ENCODE measurements at regions not wholly inside any gene's neighbourhood (a gene's known extent, or its start where the extent isn't known, plus 50 kb on each side); places are given as distances from the start of the nearest gene placed in this dataset.
A peak's percentile ranks its signal among the peaks of the same experiment; 100 is the strongest.

- ChIA-PET CTCF (interaction anchor here (0.6 to 1.0 kb wide), 2 partner anchors 113 to 523 kb away, joined by 3 read pairs; no protein-coding TSS in a partner anchor), POLR2A (no interaction called here)
- peak; percentile 67 for ATAC-seq
- H3K27ac ChIP-seq (ENCODE audit: low read depth, low read length) = peak overlapping the region; percentile 46
- Mint-ChIP-seq H3K4me1 (peaks cover 0 to 35% (median 19%) of the 10 kb centered on the region in 7 donors), H3K36me3 (peaks cover 0 to 9% (median 0%) of the 10 kb centered on the region in 5 donors), H3K9me3 (peaks cover 0 to 4% (median 0%) of the 10 kb centered on the region in 11 donors), H3K4me3 (peak overlapping the region; percentile 26 to 86 (median 82)), H3K27me3 (no peaks in the 10 kb centered on the region), H3K27ac (peak overlapping the region; percentile 78 to 97 (median 90))
- H3K4me3 ChIP-seq (ENCODE audit: low read length) = peak overlapping the region; percentile 18
- peak in 7 of 9 donors; percentile 20 to 58 (median 47) for DNase-seq
- H3K9me3 ChIP-seq (ENCODE audit: control insufficient read depth in 2 of 3, low read length in 3 of 3) = no peaks in the 10 kb centered on the region
- no peaks in the 10 kb centered on the region for H3K27me3 ChIP-seq (ENCODE audit: control insufficient read depth in 2 of 2, insufficient read depth in 2 of 2, low read length in 2 of 2)
- H3K4me1 ChIP-seq (ENCODE audit: control insufficient read depth in 2 of 2, insufficient read depth in 2 of 2, low read length in 2 of 2) = peaks cover 0 to 12% of the 10 kb centered on the region in 2 donors
- intact Hi-C loops (cut with micrococcal nuclease) = loop anchor here (2.0 to 10.0 kb wide), 3 partner anchors 50 to 570 kb away; no protein-coding TSS in a partner anchor
- no peaks in the 10 kb centered on the region for H3K36me3 ChIP-seq (ENCODE audit: control insufficient read depth in 2 of 3, insufficient read depth in 3 of 3, low read length in 3 of 3)
Observed at GRCh38 chr6:14784596-14785492, 461.0 kb upstream of the JARID2 start.

DNA sequence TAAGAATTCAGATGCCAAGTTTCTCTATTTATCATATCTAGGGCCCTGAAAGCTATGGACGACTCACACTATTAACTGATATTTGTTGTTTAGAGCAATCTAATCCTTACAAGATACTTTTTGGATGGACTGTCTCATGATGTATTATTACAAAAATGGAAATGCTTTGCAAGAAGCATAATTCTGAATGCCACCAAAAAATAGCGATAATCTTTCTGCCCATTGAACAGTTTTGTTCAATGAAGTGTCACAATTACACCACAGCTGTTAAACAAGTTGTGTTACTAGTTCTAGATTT, 460.4 kb upstream of the JARID2 start:
- Histone ChIP-seq H3K4me3 (ENCODE audit: low read length) (no peak overlapping the region), H3K27me3 (ENCODE audit: control insufficient read depth in 2 of 2, insufficient read depth in 2 of 2, low read length in 2 of 2) (no peaks in the 10 kb centered on the region), H3K36me3 (ENCODE audit: control insufficient read depth in 2 of 3, insufficient read depth in 3 of 3, low read length in 3 of 3) (no peaks in the 10 kb centered on the region), H3K27ac (ENCODE audit: low read depth, low read length) (no peak overlapping the region), H3K4me1 (ENCODE audit: control insufficient read depth in 2 of 2, insufficient read depth in 2 of 2, low read length in 2 of 2) (peaks cover 0 to 12% of the 10 kb centered on the region in 2 donors), H3K9me3 (ENCODE audit: control insufficient read depth in 2 of 3, low read length in 3 of 3) (no peaks in the 10 kb centered on the region)
- ATAC-seq = no peak
- POLR2A ChIA-PET = no interaction called here
- Mint-ChIP-seq H3K4me3 (peak overlapping the region in 2 of 10 donors; percentile 69 to 85), H3K36me3 (peaks cover 0 to 10% (median 0%) of the 10 kb centered on the region in 5 donors), H3K4me1 (peaks cover 0 to 35% (median 19%) of the 10 kb centered on the region in 7 donors), H3K9me3 (peaks cover 0 to 4% (median 0%) of the 10 kb centered on the region in 11 donors), H3K27me3 (no peaks in the 10 kb centered on the region), H3K27ac (peak overlapping the region in 7 of 9 donors; percentile 78 to 97 (median 90))
- no peak for DNase-seq
- intact Hi-C loops (cut with micrococcal nuclease) = loop anchor here (2.0 to 10.0 kb wide), 3 partner anchors 51 to 571 kb away; no protein-coding TSS in a partner anchor
- CTCF ChIA-PET = interaction anchor here (0.6 to 1.0 kb wide), 2 partner anchors 114 to 522 kb away, joined by 3 read pairs; no protein-coding TSS in a partner anchor

DNA sequence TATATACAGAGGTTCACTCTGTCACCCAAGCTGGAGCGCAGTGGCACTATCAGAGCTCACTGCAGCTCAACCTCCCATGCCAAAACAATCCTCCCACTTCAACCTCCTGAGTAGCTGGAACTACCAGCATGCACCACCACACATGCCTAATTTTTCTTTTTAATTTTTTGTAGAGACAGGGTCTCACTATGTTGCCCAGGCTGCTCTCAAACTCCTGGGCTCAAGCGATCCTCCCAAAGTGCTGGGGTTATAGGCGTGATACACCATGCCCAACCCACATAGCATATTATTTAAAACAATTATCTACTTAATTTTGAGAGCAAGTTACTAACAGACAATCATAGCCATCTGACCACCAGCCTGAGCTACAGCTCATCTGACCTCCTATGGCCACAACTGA, 459.9 kb upstream of the JARID2 start:
- DNase-seq = no peak
- H3K27ac ChIP-seq (ENCODE audit: low read depth, low read length) = no peak overlapping the region
- H3K4me1 ChIP-seq (ENCODE audit: control insufficient read depth in 2 of 2, insufficient read depth in 2 of 2, low read length in 2 of 2) = peaks cover 0 to 12% of the 10 kb centered on the region in 2 donors
- H3K27me3 ChIP-seq (ENCODE audit: control insufficient read depth in 2 of 2, insufficient read depth in 2 of 2, low read length in 2 of 2) = no peaks in the 10 kb centered on the region
- no peaks in the 10 kb centered on the region for H3K9me3 ChIP-seq (ENCODE audit: control insufficient read depth in 2 of 3, low read length in 3 of 3)
- no peaks in the 10 kb centered on the region for H3K36me3 ChIP-seq (ENCODE audit: control insufficient read depth in 2 of 3, insufficient read depth in 3 of 3, low read length in 3 of 3)
- POLR2A ChIA-PET = no interaction called here
- H3K27me3 Mint-ChIP-seq = no peaks in the 10 kb centered on the region
- H3K4me3 Mint-ChIP-seq = peak overlapping the region in 1 of 10 donors; percentile 7
- peaks cover 0 to 4% (median 0%) of the 10 kb centered on the region in 11 donors for H3K9me3 Mint-ChIP-seq
- no peak for ATAC-seq
- H3K27ac Mint-ChIP-seq = peak overlapping the region in 4 of 9 donors; percentile 12 to 90 (median 67)
- CTCF ChIA-PET = interaction anchor here (0.6 kb wide), 1 partner anchor 522 kb away, joined by 3 read pairs; no protein-coding TSS in a partner anchor
- peaks cover 0 to 9% (median 0%) of the 10 kb centered on the region in 5 donors for H3K36me3 Mint-ChIP-seq
- intact Hi-C loops (cut with micrococcal nuclease) = loop anchor here in 1 of 2 donors (5.0 to 10.0 kb wide), 2 partner anchors 54 to 571 kb away; no protein-coding TSS in a partner anchor
- H3K4me3 ChIP-seq (ENCODE audit: low read length) = no peak overlapping the region
- peaks cover 0 to 35% (median 19%) of the 10 kb centered on the region in 7 donors for H3K4me1 Mint-ChIP-seq

DNA sequence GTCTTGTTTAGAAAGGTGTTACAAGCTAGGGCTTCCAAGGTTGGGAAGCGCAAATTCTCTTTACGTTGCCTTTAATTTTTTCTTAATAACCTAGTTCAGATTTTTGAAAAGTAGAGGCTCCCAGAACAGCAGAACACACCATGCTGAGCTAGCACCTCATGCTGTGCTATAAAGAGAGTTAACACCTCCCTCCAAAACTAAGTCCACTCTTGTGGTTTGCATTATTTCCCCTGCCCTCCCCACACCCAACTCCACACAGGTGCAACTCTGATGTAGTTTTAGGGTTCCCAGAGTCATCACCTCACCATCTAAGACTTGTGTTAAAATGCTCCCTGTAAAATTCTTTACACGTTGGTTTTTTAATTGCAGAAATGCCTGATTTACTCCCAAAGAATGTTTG, 459.4 kb upstream of the JARID2 start:
- no peak for ATAC-seq
- peaks cover 0 to 4% (median 0%) of the 10 kb centered on the region in 11 donors for H3K9me3 Mint-ChIP-seq
- Histone ChIP-seq H3K36me3 (ENCODE audit: control insufficient read depth in 2 of 3, insufficient read depth in 3 of 3, low read length in 3 of 3) (no peaks in the 10 kb centered on the region), H3K27me3 (ENCODE audit: control insufficient read depth in 2 of 2, insufficient read depth in 2 of 2, low read length in 2 of 2) (no peaks in the 10 kb centered on the region), H3K27ac (ENCODE audit: low read depth, low read length) (no peak overlapping the region), H3K4me1 (ENCODE audit: control insufficient read depth in 2 of 2, insufficient read depth in 2 of 2, low read length in 2 of 2) (peaks cover 0 to 12% of the 10 kb centered on the region in 2 donors), H3K4me3 (ENCODE audit: low read length) (no peak overlapping the region), H3K9me3 (ENCODE audit: control insufficient read depth in 2 of 3, low read length in 3 of 3) (no peaks in the 10 kb centered on the region)
- POLR2A ChIA-PET = no interaction called here
- peak overlapping the region in 1 of 9 donors; percentile 90 for H3K27ac Mint-ChIP-seq
- CTCF ChIA-PET = no interaction called here
- H3K4me3 Mint-ChIP-seq = no peak overlapping the region
- peaks cover 0 to 8% (median 0%) of the 10 kb centered on the region in 5 donors for H3K36me3 Mint-ChIP-seq
- H3K4me1 Mint-ChIP-seq = peaks cover 0 to 35% (median 19%) of the 10 kb centered on the region in 7 donors
- intact Hi-C loops (cut with micrococcal nuclease) = loop anchor here in 1 of 2 donors (5.0 to 10.0 kb wide), 2 partner anchors 54 to 572 kb away; no protein-coding TSS in a partner anchor
- no peak for DNase-seq
- H3K27me3 Mint-ChIP-seq = no peaks in the 10 kb centered on the region

DNA sequence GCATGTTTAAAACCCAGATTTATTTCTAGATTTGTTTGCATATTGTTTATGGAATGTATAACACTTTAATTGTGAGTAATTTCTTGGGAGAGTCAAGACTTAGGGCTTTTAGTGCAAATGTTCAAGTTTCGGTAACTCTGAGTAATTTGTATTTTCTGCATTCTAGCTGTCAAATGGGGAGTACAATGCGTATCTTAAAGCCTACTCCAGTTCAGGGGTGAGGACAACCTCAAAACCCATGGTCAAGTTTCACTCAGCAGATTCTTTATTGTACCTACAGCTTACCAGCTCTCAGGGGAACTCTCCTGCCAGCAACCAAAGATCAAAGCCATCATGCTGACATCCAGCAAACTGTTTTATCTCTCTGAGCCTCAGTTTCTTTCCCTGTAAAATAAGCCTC, 458.6 kb upstream of the JARID2 start:
- intact Hi-C loops (cut with micrococcal nuclease) = loop anchor here in 1 of 2 donors (5.0 to 10.0 kb wide), 2 partner anchors 55 to 572 kb away; no protein-coding TSS in a partner anchor
- Mint-ChIP-seq H3K4me3 (no peak overlapping the region), H3K36me3 (peaks cover 0 to 8% (median 0%) of the 10 kb centered on the region in 5 donors), H3K27ac (no peak overlapping the region), H3K9me3 (peaks cover 0 to 4% (median 0%) of the 10 kb centered on the region in 11 donors), H3K4me1 (peaks cover 0 to 35% (median 19%) of the 10 kb centered on the region in 7 donors), H3K27me3 (no peaks in the 10 kb centered on the region)
- Histone ChIP-seq H3K4me3 (ENCODE audit: low read length) (no peak overlapping the region), H3K27me3 (ENCODE audit: control insufficient read depth in 2 of 2, insufficient read depth in 2 of 2, low read length in 2 of 2) (no peaks in the 10 kb centered on the region), H3K4me1 (ENCODE audit: control insufficient read depth in 2 of 2, insufficient read depth in 2 of 2, low read length in 2 of 2) (peaks cover 0 to 12% of the 10 kb centered on the region in 2 donors), H3K27ac (ENCODE audit: low read depth, low read length) (no peak overlapping the region), H3K36me3 (ENCODE audit: control insufficient read depth in 2 of 3, insufficient read depth in 3 of 3, low read length in 3 of 3) (no peaks in the 10 kb centered on the region), H3K9me3 (ENCODE audit: control insufficient read depth in 2 of 3, low read length in 3 of 3) (no peaks in the 10 kb centered on the region)
- CTCF ChIA-PET = no interaction called here
- POLR2A ChIA-PET = no interaction called here
- DNase-seq (no peak), ATAC-seq (no peak)

- H3K4me1 Mint-ChIP-seq = peaks cover 0 to 35% (median 19%) of the 10 kb centered on the region in 7 donors
- peaks cover 0 to 3% (median 0%) of the 10 kb centered on the region in 11 donors for H3K9me3 Mint-ChIP-seq
- POLR2A ChIA-PET = no interaction called here
- no peaks in the 10 kb centered on the region for H3K9me3 ChIP-seq (ENCODE audit: control insufficient read depth in 2 of 3, low read length in 3 of 3)
- ATAC-seq = no peak
- H3K36me3 Mint-ChIP-seq = peaks cover 0 to 8% (median 0%) of the 10 kb centered on the region in 5 donors
- peaks cover 0 to 12% of the 10 kb centered on the region in 2 donors for H3K4me1 ChIP-seq (ENCODE audit: control insufficient read depth in 2 of 2, insufficient read depth in 2 of 2, low read length in 2 of 2)
- no peak overlapping the region for H3K27ac Mint-ChIP-seq
- intact Hi-C loops (cut with micrococcal nuclease) = loop anchor here in 1 of 2 donors (5.0 to 10.0 kb wide), 2 partner anchors 55 to 573 kb away; no protein-coding TSS in a partner anchor
- H3K4me3 ChIP-seq (ENCODE audit: low read length) = no peak overlapping the region
- H3K27me3 ChIP-seq (ENCODE audit: control insufficient read depth in 2 of 2, insufficient read depth in 2 of 2, low read length in 2 of 2) = no peaks in the 10 kb centered on the region
- H3K27me3 Mint-ChIP-seq = no peaks in the 10 kb centered on the region
- H3K27ac ChIP-seq (ENCODE audit: low read depth, low read length) = no peak overlapping the region
- H3K36me3 ChIP-seq (ENCODE audit: control insufficient read depth in 2 of 3, insufficient read depth in 3 of 3, low read length in 3 of 3) = no peaks in the 10 kb centered on the region
- CTCF ChIA-PET = no interaction called here
- DNase-seq = no peak
- no peak overlapping the region for H3K4me3 Mint-ChIP-seq
Observed at GRCh38 chr6:14787677-14788076, 458.2 kb upstream of the JARID2 start.

All from naive thymus-derived CD4-positive, alpha-beta T cell (primary cell).